ENCODE measurements at regions not wholly inside any gene's neighbourhood (a gene's known extent, or its start where the extent isn't known, plus 50 kb on each side); places are given as distances from the start of the nearest gene placed in this dataset.
"Not testable (repeated sequence)": the region's sequence is repeated elsewhere in the genome, so short reads cannot be mapped to it uniquely, and the experiment has no call there.

- H3K36me3 Mint-ChIP-seq; H3K27me3 Mint-ChIP-seq; H3K27ac Mint-ChIP-seq; DNase-seq; H3K4me1 Mint-ChIP-seq; ATAC-seq (replicated peaks); H3K4me3 Mint-ChIP-seq: not testable (repeated sequence)
- peaks cover 11 to 15% of the 10 kb centered on the region in 2 donors for H3K9me3 Mint-ChIP-seq
Measured at GRCh38 chr5:17864903-17865302, 230.6 kb downstream of the TAF11L14 start.

DNA sequence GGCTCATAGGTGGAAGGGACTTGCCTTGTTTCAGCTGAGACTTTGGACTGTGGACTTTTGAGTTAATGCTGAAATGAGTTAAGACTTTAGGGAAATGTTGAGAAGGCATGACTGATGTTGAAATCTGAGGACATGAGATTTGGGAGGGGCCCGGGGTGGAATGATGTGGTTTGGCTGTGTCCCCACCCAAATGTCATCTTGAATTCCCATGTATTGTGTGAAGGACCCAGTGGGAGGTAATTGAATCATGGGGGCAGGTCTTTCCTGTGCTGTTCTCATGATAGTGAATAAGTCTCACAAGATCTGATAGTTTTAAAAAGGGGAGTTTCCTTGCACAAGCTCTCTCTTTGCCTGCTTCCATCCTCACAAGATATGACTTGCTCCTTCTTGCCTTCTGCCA, 231.7 kb downstream of the TAF11L14 start:
- H3K4me1 Mint-ChIP-seq; ATAC-seq (replicated peaks); H3K4me3 Mint-ChIP-seq; H3K27ac Mint-ChIP-seq; DNase-seq; H3K27me3 Mint-ChIP-seq; H3K36me3 Mint-ChIP-seq: not testable (repeated sequence)
- H3K9me3 Mint-ChIP-seq, result peaks cover 11 to 15% of the 10 kb centered on the region in 2 donors

GRCh38 chr5:17872204-17872603, 237.9 kb downstream of the TAF11L14 start:
- Mint-ChIP-seq H3K9me3 (peaks cover 0 to 7% of the 10 kb centered on the region in 2 donors), H3K36me3 (no peaks in the 10 kb centered on the region), H3K27ac (no peak overlapping the region), H3K4me1 (no peaks in the 10 kb centered on the region), H3K27me3 (no peaks in the 10 kb centered on the region), H3K4me3 (no peak overlapping the region)
- DNase-seq, result no peak
- no peak for ATAC-seq (replicated peaks)

GRCh38 chr5:17878541-17878940, 244.3 kb downstream of the TAF11L14 start:
- Mint-ChIP-seq H3K36me3 (no peaks in the 10 kb centered on the region), H3K4me3 (no peak overlapping the region), H3K9me3 (no peaks in the 10 kb centered on the region), H3K4me1 (no peaks in the 10 kb centered on the region), H3K27me3 (no peaks in the 10 kb centered on the region), H3K27ac (no peak overlapping the region)
- DNase-seq, result no peak
- no peak for ATAC-seq (replicated peaks)

DNA sequence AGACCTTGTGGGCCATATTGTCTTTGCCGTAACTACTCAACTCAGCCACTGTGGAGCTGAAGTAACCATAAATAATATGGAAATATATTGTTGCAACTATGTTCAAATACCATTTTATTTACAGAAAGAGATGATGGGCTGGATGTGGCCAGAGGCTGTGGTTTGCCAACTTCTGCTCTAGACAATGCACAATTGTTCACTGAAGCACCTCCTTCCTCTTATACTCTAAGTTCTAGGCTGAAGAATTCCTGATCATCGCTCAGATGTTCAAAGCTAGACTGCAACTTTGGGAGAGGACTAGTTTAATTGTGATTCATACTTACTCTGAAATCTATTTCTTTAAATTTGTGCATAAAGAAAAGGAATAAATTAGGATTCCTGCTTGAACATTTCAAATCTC, 245.0 kb downstream of the TAF11L14 start:
- no peak for DNase-seq
- no peak overlapping the region for H3K4me3 Mint-ChIP-seq

DNA sequence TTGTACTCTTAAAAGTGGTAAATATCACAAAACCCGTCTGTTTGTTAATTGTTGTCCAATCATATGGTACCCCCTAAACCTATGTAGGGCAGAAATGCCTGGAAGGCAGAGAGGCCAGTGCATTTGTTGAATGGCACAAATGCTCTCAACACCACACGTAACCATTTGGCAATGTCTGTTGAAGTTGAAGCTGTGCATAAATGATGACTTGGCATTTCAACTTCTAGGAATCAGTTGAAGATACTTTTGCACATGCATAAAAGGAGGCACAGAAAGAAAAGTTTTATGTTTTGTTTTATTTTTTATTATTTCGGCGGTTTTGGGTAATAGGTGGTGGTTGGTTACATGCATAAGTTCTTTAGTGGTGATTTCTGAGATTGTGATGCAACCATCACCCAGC, 246.6 kb downstream of the TAF11L14 start:
- ATAC-seq (replicated peaks) (no peak), DNase-seq (no peak)
- H3K27ac Mint-ChIP-seq, result no peak overlapping the region
- H3K9me3 Mint-ChIP-seq, result no peaks in the 10 kb centered on the region
- H3K4me1 Mint-ChIP-seq, result no peaks in the 10 kb centered on the region
- H3K36me3 Mint-ChIP-seq, result no peaks in the 10 kb centered on the region
- no peaks in the 10 kb centered on the region for H3K27me3 Mint-ChIP-seq
- H3K4me3 Mint-ChIP-seq, result no peak overlapping the region

More for the DNA sequence above, 245.0 kb downstream of the TAF11L14 start:
- no peak for ATAC-seq (replicated peaks)
- H3K27me3 Mint-ChIP-seq, result no peaks in the 10 kb centered on the region
- H3K9me3 Mint-ChIP-seq, result no peaks in the 10 kb centered on the region
- H3K36me3 Mint-ChIP-seq, result no peaks in the 10 kb centered on the region
- no peaks in the 10 kb centered on the region for H3K4me1 Mint-ChIP-seq
- H3K27ac Mint-ChIP-seq, result no peak overlapping the region

DNA sequence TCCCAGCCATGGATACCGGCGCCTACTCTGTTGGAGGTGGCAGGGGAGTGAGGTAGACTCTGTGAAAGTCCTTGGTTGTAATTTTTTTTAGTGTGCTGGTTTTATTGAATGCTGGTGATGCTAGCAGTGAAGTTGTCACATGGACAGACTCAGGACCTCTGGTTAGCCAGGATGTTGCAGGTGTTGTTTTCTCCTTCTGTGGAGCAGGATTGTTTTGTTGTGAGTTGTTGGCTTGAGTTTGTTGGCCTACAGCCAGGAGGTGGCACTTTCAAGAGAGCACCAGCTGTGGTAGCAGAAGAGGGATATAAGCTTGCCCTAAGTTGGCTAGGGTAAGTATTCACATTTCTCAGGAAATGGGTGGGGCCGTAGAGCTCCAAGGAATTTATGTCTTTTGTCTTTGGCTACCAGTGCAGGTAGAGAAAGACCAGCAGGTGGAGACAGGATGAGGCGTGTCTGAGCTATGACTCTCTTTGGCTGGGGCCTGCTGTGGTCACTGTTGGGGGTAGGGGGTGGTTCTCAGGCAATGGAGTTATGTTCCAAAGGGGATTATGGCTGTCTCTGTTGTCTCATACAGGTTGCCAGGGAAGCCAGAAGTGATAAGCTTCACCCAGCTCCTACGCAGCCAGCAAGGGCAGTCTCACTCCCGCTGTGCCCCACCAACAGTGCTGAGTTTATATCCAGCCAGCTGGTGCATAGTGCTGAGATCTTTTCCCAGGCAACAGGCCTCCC, 248.7 kb downstream of the TAF11L14 start:
- Mint-ChIP-seq H3K4me1 (no peaks in the 10 kb centered on the region), H3K36me3 (no peaks in the 10 kb centered on the region), H3K4me3 (no peak overlapping the region), H3K27me3 (no peaks in the 10 kb centered on the region), H3K9me3 (no peaks in the 10 kb centered on the region), H3K27ac (no peak overlapping the region)
- no peak for ATAC-seq (replicated peaks)
- no peak for DNase-seq

GRCh38 chr5:17888155-17888554, 253.9 kb downstream of the TAF11L14 start:
- Mint-ChIP-seq H3K9me3 (no peaks in the 10 kb centered on the region), H3K4me3 (no peak overlapping the region), H3K27me3 (no peaks in the 10 kb centered on the region), H3K27ac (no peak overlapping the region), H3K36me3 (no peaks in the 10 kb centered on the region), H3K4me1 (no peaks in the 10 kb centered on the region)
- DNase-seq (no peak), ATAC-seq (replicated peaks) (no peak)

DNA sequence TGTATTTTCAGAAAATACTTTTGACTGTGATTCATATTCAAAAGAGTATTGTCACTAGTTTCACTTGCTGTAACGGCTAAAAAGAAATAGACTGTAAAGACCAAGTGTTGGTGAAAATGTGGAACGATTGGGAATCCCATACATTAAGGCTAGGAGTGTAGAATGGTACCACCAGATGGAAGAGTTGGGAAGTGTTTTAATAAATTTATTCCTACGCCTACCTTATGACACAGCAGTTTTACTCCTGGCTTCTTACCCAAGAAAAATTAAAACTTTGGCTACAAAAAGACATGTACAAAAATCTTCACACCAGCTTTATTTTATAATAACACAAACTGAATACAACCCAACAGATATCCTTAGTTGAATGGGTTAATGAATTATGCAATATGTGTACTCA, 256.2 kb downstream of the TAF11L14 start:
- H3K36me3 Mint-ChIP-seq, result no peaks in the 10 kb centered on the region
- H3K9me3 Mint-ChIP-seq, result no peaks in the 10 kb centered on the region
- no peak overlapping the region for H3K4me3 Mint-ChIP-seq
- H3K27ac Mint-ChIP-seq, result no peak overlapping the region
- no peaks in the 10 kb centered on the region for H3K27me3 Mint-ChIP-seq
- no peak for ATAC-seq (replicated peaks)
- no peaks in the 10 kb centered on the region for H3K4me1 Mint-ChIP-seq
- DNase-seq, result no peak

DNA sequence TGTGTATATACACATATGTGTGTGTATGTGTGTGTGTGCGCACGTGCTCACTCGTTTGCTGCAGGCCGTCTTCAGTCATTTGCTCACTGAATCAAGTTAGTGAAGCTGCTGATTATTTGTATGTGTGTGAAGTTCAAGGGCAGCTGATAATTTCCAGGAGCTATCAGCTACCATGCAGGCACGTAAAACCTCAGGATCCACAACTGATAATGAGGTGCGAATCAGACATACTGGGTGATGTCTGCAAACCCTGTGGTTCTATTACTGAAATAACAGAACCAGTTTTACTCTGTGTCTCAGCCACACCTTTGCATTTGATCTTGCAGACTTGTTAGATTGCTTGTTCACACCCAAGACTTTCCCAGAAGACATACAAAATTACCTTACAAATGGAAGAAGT, 257.6 kb downstream of the TAF11L14 start:
- H3K27ac Mint-ChIP-seq, result no peak overlapping the region

DNA sequence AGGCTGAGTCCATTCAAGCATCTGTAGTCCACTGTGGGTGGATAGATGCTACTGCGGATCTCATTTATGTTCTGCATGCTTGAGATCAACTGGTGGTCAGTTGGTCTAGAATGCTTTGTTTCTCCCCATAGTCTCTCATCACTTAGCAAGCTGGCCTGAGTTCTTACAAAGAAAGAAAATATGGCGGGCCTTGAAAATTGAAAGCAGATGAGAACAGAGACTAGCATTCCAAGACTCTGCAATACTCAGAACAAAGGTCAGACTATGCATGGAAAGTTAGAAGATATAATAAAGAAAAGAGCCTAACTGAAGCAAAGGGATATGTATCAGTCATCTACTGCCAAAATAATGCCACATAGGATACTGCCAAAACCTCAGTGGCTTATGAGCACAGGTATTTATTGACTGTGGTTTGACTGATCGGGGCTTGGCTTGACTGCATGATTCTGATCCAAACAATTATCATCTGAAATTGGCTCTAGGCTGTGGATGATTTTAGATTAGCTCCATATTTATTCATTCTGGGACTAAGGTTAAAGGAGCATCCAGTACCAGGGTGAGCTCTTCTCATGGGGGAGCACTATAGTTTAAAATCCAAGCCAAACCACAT, 258.9 kb downstream of the TAF11L14 start:
- Mint-ChIP-seq H3K4me1 (no peaks in the 10 kb centered on the region), H3K27me3 (no peaks in the 10 kb centered on the region), H3K4me3 (no peak overlapping the region), H3K27ac (no peak overlapping the region), H3K36me3 (no peaks in the 10 kb centered on the region), H3K9me3 (no peaks in the 10 kb centered on the region)
- ATAC-seq (replicated peaks) (no peak), DNase-seq (no peak)

More for the DNA sequence above, 257.6 kb downstream of the TAF11L14 start:
- Mint-ChIP-seq H3K9me3 (no peaks in the 10 kb centered on the region), H3K27me3 (no peaks in the 10 kb centered on the region), H3K4me1 (no peaks in the 10 kb centered on the region), H3K4me3 (no peak overlapping the region), H3K36me3 (no peaks in the 10 kb centered on the region)
- DNase-seq, result no peak
- no peak for ATAC-seq (replicated peaks)

- no peaks in the 10 kb centered on the region for H3K9me3 Mint-ChIP-seq
- no peak overlapping the region for H3K27ac Mint-ChIP-seq
- H3K4me1 Mint-ChIP-seq, result no peaks in the 10 kb centered on the region
- ATAC-seq (replicated peaks) (no peak), DNase-seq (no peak)
- no peaks in the 10 kb centered on the region for H3K36me3 Mint-ChIP-seq
- H3K4me3 Mint-ChIP-seq, result no peak overlapping the region
- no peaks in the 10 kb centered on the region for H3K27me3 Mint-ChIP-seq
Measured at GRCh38 chr5:17895288-17896033, 261.2 kb downstream of the TAF11L14 start.

DNA sequence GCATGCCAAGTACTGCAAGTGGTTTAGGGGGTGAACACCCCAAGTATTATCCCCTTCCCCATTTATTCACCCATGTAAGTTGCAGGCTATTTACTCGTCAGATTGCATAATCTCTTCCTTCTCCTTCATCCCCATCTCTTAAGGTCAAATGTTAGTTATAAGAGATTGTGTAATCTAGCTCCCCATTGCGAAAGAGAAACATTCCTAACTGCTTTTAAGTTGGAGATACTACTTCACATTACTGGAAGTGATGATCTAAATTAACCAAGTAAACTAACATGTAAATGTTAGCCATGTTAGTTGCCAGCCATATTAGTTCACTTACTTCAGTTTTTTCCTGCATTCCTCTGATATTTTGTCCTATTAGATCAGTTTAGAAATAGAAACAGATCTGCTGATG, 262.3 kb downstream of the TAF11L14 start:
- DNase-seq, result no peak
- H3K36me3 Mint-ChIP-seq, result no peaks in the 10 kb centered on the region
- H3K27me3 Mint-ChIP-seq, result no peaks in the 10 kb centered on the region
- no peaks in the 10 kb centered on the region for H3K4me1 Mint-ChIP-seq
- no peaks in the 10 kb centered on the region for H3K9me3 Mint-ChIP-seq
- no peak overlapping the region for H3K4me3 Mint-ChIP-seq
- no peak overlapping the region for H3K27ac Mint-ChIP-seq
- ATAC-seq (replicated peaks), result no peak

- H3K27me3 Mint-ChIP-seq, result no peaks in the 10 kb centered on the region
- no peak overlapping the region for H3K27ac Mint-ChIP-seq
- ATAC-seq (replicated peaks) (no peak), DNase-seq (no peak)
- peaks cover 0 to under 1% of the 10 kb centered on the region in 2 donors for H3K9me3 Mint-ChIP-seq
- H3K36me3 Mint-ChIP-seq, result no peaks in the 10 kb centered on the region
- H3K4me3 Mint-ChIP-seq, result no peak overlapping the region
- no peaks in the 10 kb centered on the region for H3K4me1 Mint-ChIP-seq
Measured at GRCh38 chr5:17897776-17898175, 263.5 kb downstream of the TAF11L14 start.

DNA sequence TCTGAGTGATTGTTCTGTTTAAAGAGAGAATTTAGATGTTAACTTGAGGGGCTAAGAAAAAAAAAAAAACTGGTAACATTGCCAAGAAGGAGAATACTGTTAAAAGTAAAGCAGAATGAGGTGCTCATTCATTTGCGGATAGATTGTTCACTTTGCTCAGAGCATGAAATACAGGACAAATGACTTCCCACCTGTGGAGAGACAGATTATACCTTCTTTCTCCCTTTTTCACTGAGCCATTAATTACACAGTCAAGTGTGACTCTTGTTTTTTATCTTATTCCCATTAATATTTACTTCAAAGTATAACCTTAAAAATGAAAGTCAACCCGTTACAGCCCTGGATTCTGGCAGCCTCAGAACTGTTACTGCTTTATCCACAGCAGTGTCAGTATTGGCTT, 264.5 kb downstream of the TAF11L14 start:
- DNase-seq (no peak), ATAC-seq (replicated peaks) (no peak)
- Mint-ChIP-seq H3K9me3 (peaks cover 0 to 1% of the 10 kb centered on the region in 2 donors), H3K36me3 (no peaks in the 10 kb centered on the region), H3K4me1 (no peaks in the 10 kb centered on the region), H3K27me3 (no peaks in the 10 kb centered on the region), H3K4me3 (no peak overlapping the region), H3K27ac (no peak overlapping the region)
